NCI-H1417 (cell line): ENCODE measurements at regions not wholly inside any gene's neighbourhood (a gene's known extent, or its start where the extent isn't known, plus 50 kb on each side); places are given as distances from the start of the nearest gene placed in this dataset.

Experiments used
- DNase-seq, 3 experiments: peaks; one replicate each; lab custom pipeline; 2025; lab: John Stamatoyannopoulos, UW

- DNase-seq, result no peak
Observed at GRCh38 chr12:87793131-87793530, 236.1 kb downstream of the C12orf50 start.

DNA sequence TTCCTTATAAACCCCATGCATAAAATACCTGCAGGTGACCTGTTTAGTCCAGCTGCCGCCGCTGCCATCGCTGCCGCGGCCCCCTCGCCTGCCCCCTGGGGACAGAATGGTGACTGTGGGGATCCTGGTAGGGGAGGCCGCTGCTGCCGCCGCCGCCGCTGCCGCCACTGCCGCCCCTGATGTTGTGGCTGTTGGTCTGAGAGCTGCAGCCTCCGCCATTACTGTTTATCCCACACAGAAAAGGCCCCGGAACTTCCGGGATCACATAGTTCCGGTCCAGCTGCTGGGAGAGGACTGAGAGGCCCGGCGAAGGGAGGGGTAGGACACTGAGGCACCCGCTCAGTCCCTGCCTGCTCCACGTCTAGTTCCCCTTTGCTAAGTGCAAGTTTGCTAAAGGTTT, 244.9 kb downstream of the C12orf50 start:
- DNase-seq, result no peak

DNA sequence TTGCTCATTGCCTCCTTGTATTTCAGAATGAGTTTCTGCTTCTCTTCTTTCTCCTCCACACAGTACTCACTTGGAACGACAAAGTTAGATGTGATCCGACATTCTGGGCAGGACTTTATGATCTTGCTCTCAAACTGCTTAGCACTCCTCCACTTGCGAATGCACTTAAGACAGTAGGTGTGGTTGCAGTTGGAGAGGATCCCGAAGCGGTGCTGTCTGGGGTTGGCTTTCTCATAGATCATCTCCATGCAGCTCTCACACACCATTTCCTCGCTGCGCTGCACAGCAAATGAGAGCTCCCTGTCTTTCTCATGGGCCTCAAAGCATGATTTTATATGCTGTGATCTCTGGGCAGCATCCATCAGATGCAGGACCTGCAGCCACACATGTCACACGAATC, 245.7 kb downstream of the C12orf50 start:
- DNase-seq, result no peak

DNA sequence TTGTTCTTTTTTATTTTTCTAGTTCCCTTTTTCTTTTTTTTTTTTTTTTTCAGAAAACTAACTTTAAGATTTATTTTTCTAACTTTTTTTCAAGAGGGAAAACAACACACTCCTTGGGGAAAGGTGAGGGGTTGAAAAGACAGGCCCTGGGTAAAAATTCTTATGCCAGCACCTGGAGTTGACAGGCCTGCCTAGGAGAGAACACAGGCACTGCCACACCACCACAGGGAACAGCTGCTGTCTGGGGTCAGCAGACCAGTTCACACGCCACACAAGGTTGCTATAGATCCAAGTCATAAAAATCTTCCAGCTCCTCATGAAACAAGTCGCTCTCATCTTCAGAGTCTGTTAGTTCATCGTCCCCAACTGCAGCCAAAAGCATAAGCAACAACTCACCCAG, 246.4 kb downstream of the C12orf50 start:
- no peak for DNase-seq

GRCh38 chr12:87779858-87780498, 249.2 kb downstream of the C12orf50 start:
- DNase-seq, result no peak

DNA sequence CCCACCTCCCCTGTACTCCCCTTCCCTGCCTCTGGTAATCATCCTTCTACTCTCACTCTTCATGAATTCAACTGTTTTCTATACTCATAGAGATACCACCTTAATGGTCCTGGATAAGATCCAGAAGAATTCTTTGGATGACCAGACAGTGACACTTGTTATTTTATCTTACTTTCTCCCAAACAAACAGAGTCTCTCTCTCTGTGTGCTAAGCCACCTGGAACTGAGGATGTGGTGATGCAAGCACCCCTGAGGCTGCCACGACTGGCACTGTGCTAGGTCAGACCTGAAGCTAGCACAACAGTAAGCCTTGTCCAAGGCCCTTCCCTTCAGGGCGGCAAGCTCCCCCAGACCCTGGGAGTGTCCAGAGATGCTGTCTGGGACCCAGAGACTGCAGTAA, 250.2 kb downstream of the C12orf50 start:
- no peak for DNase-seq

GRCh38 chr12:87778065-87778464, 251.1 kb downstream of the C12orf50 start:
- DNase-seq, result no peak

- DNase-seq, result no peak
Observed at GRCh38 chr12:87775784-87776183, 253.4 kb downstream of the C12orf50 start.

DNA sequence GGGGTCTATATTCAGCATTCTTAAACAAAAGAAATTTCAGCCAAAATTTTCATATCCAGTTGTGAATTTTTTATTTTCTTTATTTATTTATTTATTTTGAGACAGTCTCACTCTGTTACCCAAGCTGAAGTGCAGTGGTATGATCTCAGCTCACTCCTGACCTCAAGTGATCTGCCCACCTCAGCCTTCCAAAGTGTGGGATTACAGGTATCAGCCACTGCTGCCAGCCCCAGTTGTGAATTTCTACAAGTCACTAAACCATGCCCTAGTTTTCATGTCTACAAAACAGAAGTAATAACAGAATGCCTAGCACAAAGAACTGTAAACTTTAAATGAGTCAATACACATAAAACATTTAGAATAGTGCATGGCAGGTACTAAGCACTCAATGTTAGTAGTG, 254.2 kb downstream of the C12orf50 start:
- DNase-seq, result no peak

- DNase-seq, result no peak
Observed at GRCh38 chr12:87772401-87772800, 256.8 kb downstream of the C12orf50 start.

DNA sequence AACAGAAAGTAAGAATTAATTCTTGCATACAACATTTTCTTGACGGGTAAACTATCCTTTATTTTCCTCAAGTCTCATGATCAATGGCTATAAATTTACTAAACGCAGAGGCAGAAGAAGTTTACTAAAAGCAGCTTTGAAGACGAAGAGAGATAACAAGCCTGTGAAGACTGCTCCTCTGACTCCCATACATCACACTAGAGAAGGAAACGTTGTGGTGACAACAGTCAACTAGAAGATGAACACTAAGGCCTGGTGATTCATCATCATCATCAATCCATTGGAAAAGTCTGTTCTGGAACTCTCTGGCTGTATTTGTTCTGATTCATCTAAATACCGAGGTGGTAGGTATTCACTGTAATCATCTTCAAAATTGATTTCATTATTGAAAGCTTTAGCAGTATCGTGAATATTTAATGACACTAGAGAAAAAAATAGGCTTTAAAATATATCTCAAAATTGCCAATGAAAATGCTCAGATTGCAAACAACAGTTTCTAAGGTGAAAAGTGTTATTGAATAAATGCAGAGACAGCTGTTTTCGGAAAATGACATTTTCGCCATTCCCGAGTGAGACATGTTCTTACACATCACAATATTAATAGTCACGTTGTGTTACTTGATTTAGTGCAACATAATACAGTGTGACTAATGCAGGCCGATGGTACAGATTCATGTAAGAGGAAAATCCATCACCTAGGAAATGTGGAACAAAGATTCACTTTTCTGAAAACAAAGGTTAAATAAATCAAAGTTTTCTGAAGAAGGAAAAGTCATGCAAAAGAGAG, 260.5 kb downstream of the C12orf50 start:
- no peak for DNase-seq

DNA sequence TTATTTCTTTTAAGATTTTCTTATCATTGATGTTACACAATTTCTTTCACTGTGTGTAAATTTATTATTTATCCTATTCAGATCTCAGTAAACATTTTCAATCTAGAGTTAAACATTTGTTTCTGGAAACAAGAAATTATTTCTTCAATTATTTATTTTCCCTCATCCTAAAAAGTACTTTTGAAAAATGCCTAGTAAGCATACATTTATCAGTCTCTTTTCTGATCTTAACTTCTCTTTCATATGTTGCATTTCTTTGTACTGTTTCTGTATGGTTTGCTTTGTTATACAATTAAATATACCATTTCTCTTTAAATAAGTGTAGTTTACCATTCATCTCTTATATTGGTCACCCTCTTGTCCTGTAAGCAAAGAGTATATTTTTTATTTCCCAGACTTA, 263.2 kb downstream of the C12orf50 start:
- no peak for DNase-seq

- no peak for DNase-seq
Observed at GRCh38 chr12:87760943-87761342, 268.3 kb downstream of the C12orf50 start.

DNA sequence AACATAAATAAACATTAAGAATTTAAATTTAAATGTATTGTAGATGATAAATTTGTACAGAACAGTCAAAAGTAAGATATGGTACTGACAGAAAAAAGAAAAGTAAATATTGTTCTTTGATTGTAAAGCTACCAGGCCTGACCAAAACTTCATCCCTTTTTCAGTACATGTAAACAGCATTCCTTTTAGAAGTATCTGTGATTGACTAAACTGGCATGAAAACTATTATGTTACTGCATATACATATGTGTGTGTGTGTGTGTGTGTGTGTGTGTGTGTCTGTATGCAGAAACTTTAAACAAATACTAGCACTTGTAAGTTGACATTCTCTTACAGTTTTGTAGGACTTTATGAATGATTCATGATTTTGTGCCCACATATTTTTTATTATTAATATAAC, 270.9 kb downstream of the C12orf50 start:
- no peak for DNase-seq

DNA sequence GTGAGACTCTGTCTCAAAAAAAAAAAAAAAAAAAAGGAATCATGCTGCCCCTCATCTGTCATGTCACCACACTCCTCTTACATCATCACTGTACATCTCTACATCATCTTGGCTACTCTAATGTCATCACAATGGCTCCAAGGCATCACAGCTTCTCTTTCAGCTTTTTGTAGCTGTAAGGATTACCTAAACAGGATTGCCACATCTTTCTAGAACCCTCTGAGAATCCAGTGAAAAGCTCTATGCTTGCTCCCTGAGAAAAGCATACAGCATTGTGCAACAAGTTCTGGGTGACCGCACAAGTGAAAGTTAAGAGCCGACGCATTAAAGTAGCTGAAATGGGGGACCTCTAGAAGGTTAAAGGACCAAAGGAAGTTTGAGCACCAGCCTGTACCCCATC, 272.5 kb downstream of the C12orf50 start:
- DNase-seq, result no peak

DNA sequence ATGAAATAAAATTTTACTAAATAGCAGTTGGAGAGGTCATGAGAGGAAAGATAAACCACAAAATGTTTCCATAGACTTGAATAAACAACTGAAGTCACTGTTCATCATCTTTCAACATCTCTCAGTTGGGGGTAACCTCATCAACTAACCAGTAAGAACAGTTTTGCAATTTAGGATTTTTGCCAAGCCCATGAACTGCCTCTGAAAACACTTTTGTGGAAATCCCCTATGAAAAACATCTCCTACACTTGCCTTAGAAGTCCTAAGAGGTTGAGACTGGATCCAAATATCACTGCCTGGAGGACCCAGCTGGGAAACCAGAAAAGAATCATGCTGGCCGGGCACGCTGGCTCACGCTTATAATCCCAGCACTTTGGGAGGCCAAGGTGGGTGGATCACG, 273.1 kb downstream of the C12orf50 start:
- no peak for DNase-seq

GRCh38 chr12:87728931-87729593, 300.1 kb downstream of the C12orf50 start:
- no peak for DNase-seq

DNA sequence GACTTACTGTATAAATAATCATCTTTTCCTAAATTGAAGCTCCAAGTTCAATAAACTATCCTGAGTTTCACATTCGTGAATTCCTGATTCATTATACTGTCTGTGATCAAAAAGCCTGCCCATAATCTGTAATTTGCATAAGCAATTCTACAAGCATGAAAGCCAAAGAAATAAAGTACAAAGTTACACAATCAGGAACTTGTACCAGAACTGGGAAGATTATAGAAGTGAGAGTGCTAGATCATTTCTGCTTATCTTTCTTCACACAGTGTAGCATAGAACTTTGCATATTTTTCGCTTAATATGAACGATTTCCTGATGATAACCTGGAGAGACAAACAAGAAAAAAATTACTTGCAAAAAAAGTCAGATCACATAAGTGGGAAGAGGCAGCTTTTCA, 308.2 kb downstream of the C12orf50 start:
- DNase-seq, result no peak

DNA sequence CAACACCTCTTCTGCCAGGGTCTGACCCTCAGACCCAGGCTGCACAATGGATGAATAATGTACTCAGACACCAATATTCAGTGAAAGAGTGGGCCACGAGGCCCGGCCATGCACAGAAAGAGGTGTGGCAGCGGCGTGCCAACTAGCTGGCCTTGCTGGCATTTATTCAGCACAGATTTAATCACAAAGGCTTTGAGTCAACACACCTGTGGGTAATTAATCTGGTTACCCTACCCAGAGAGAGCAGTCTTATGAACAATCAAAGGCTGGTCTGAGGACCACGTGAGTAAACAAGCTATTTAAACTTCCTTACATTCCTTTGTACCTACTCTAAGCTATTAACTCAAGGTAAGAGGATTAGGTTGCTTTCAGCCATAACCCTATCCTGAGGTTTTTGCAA, 324.8 kb downstream of the C12orf50 start:
- no peak for DNase-seq

- no peak for DNase-seq
Observed at GRCh38 chr12:87690236-87690810, 338.9 kb downstream of the C12orf50 start.

GRCh38 chr12:87689196-87689595, 340.0 kb downstream of the C12orf50 start:
- no peak for DNase-seq

DNA sequence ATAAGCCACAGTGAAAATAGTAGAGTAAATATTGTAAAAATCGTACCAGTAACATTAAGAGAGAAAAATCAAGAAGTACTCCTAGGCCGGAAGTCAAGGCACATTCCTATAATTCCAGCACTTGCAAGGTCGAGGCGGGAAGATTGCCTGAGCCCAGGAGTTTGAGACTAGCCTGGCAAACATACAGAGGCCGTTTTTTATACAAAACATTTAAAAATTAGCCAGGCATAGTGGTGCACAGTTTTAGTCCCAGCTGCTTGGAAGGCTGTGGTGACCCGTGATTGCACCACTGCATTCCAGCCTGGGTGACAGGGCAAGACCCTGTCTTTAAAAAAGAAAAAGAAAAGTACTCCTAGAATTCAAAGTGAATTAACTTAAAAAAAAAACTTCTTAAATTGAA, 341.8 kb downstream of the C12orf50 start:
- DNase-seq, result no peak

DNA sequence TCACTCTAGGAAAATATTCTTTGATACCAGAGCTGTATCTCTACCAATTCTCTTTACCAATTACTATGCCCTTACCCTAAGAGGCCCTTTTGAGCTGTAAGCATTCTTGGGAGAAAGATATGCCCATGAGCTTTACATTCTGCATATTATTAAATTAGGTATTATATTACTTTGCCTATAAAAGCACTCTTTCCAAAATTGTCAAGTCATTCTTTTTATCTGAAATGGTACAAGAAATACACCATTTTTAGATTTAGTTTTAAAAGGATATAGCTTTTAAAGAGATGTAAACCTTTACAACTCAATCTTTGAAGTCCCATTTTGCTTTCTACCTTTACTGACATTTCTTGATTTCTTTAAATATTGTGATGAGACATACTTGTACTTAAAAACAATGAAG, 343.5 kb downstream of the C12orf50 start:
- DNase-seq, result no peak
